Right renal cortex interstitium (tissue), 3 donors: ENCODE measurements at regions not wholly inside any gene's neighbourhood (a gene's known extent, or its start where the extent isn't known, plus 50 kb on each side); places are given as distances from the start of the nearest gene placed in this dataset.
"Not testable (repeated sequence)": the region's sequence is repeated elsewhere in the genome, so short reads cannot be mapped to it uniquely, and the experiment has no call there.

Source experiments
- DNase-seq, 3 donors: peaks; one replicate each; pipeline ENCODE4 v3.0.0-alpha.2; 2013; ENCODE audit warnings: low read depth in 3 of 3, low spot score in 2 of 3

GRCh38 chr6:158920311-158920905, 79.6 kb downstream of the RSPH3 start:
- no peak for DNase-seq

- DNase-seq, result no peak
These were observed 80.1 kb downstream of the RSPH3 start for GRCh38 chr6:158919865-158920264.

DNA sequence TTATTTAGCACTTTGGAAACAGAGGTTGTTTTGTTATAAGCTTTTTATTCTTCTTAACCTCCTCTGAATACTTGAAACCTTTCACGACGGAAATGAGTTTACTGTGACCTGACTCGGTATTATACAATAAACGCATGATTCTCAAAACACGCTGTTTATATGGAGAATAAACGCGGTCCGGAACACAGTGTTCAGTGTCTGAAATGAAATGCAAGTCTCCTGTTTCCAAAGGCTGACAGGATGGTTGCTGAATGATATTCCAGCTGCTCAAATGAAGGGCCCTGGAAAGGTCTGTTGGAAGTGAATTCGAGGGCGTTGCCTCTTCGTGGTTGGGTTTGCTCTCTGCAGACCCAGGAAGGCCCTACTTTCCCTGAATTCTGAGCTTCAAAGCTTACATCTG, 83.4 kb downstream of the RSPH3 start:
- DNase-seq, result no peak

- DNase-seq, result no peak
These were observed 85.1 kb downstream of the RSPH3 start for GRCh38 chr6:158914923-158915322.

GRCh38 chr6:158913580-158913979, 86.4 kb downstream of the RSPH3 start:
- no peak for DNase-seq

DNA sequence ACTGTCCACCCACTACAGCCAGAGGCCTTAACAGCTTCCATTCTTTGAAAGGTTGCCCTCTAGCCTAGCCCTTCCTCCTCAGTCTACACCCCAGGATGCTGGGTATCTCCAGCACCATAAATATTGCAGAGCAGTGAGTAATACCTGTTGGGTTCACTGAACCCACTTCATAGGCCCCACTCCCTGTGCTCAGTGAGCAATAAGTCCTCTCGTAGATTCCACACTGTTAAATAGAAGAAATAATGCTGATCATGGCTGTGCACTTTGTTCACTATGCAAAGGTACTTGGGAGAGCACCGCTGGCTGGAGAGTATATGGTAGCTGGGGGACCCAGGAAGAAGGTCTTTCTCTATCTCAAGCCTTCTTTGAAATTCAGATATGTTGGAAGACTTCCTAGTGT, 87.3 kb downstream of the RSPH3 start:
- DNase-seq, result no peak

- DNase-seq, result no peak
These were observed 88.1 kb downstream of the RSPH3 start for GRCh38 chr6:158911746-158912480.

DNA sequence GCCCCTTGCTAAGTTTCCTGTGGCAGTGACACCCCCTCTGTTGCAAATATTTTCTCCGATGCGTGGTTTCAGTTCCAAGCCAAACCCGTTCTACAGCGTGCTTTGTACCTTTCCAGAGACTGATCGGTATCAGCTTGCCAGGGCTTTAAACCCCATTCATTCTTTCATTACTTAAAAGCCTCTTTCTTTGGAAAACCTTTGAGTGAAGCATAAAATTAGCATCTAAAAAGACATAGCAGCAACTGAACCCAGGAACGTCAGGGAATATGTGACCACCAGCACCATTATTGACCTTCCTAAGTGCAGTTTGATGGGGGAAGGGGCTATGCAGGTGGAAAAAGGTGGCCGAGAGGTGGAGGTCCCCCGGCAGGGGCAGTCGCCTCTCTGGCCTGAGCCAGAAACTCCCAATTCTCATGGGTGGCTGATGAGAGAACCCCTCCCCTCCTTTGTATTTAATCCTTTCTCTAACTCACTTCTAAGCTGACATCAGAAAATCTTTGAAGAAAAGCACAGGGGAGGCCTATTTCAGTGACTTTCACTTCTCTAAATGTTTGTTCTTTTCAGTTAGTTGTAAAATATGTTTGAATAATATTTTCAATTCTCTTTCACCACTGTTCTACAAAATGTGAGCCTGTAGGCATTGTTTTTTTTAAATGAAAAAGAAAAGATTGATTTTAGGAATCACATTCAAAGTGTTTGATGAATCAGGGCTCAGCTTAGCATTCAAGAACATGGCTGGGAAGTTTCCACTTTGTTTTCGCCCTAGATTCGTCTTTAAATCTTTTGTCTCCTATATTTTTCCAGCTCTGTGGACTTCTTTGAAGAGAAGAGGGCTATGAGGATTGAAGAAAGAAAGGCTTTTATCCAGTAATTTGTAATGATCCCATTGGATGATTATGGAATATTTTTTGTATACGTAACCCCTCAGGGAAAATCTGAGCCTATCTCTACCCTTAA, 89.2 kb downstream of the RSPH3 start:
- no peak for DNase-seq

DNA sequence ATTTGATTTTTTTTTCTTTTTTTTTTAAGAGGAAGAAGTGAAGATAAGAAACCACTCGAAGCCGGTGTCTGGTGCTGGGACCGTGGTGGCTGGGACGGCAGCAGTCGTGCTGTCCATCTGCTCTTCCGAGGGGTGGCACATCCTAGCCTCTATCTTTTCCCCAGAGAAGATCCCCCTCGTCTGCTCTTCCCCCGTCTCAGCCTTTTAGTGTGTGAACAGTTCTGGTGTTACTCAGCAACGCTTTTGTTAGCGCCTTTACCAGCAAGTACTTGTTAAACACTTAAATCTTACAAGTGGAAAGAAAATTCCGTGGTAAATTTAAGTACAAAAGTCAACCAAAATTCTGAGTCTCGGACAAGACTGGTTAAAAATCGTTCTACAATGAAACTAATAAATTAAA, 90.1 kb downstream of the RSPH3 start:
- no peak for DNase-seq

DNA sequence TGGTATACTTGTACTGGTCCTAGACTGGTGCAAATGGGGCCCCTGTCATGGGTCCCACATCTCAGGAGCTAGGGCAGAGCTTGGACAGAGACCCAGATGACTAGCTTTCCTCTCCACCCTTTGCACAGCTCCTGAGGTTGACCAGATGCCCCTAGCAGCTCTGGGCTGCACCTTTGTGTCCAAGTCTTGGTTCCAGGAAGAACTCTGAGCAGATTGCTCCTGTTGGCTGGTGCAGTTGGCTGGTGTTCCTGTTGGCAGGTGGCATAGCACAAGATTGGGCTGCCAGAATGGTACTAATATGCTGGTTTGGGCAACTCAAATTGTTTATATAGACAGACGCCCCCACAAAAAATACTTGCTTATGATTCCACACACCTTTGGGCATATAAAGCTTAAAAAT, 89.4 kb upstream of the EZR start:
- no peak for DNase-seq

GRCh38 chr6:158907931-158908330, 88.8 kb upstream of the EZR start:
- DNase-seq, result no peak

GRCh38 chr6:158906926-158907325, 87.8 kb upstream of the EZR start:
- DNase-seq, result no peak

DNA sequence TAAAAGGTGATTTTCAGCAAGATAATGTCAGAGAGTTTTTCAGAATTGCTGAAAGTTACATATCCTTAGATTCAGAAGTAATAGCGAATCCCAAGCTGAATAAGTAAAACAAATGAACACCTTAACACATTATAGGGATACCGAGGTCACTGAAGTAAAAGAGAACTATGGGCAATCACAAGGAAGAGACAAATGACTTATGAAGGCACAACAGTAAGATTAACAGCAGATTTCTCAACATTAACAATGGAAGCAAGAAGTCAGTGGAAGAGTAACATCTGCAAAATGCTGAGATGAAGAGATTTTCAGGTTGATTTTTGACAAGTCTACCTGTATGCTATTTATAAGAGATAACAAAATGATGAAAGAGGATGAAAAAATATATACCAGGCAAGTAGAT, 86.1 kb upstream of the EZR start:
- no peak for DNase-seq

- DNase-seq, result no peak
These were observed 84.6 kb upstream of the EZR start for GRCh38 chr6:158903801-158904200.

DNA sequence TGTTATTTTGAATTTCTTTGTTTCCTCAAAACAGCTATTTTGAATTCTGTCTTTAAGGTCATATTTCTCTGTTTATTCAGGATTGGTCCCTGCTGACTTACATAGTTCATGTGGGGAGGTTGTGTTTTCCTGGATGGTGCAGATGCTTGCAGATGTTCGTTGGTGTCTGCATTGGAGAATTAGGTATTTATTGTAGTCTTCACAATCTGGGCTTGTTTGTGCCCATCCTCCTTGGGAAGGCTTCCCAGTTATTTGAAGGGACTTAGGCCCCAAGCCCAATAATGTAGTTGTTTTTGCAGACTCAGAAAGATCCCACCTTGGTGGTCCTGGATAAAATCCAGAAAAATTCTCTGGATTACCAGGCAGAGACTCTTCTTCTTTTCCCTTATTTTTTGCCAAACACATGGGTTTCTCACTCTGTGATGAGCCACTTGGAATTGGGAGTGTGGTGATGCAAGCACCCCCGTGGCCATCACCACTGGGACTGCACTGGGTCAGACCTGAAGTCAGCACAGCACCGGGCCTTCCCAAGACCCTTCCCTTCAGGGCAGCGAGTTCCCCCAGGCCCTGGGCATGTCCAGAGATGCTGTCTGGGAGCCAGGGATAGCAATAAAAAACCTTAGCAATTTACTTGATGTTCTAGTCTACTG, 81.6 kb upstream of the EZR start:
- DNase-seq, result no peak

GRCh38 chr6:158897236-158897635, 78.1 kb upstream of the EZR start:
- no peak for DNase-seq

- no peak for DNase-seq
These were observed 76.5 kb upstream of the EZR start for GRCh38 chr6:158895661-158896060.

DNA sequence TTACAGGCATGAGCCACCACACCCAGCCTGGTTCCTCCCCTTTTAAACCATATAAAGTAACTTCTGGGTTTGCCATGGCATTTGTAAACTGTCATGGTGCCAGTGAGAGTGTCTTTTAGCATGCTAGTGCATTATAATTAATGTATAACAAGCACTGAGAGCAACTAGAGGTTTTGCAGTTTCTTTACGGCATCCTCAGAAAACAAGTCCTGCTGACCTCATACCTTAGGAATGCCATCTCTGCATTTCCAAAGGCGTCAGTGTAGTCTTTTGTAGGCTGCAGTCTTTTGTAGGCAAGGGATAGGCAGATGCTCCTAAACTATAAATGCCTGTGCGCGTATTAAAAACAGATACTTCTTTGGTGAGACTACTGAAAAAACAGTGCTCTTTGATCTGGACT, 75.0 kb upstream of the EZR start:
- DNase-seq, result no peak

GRCh38 chr6:158892266-158892665, 73.1 kb upstream of the EZR start:
- DNase-seq, result no peak

GRCh38 chr6:158891560-158891959, 72.4 kb upstream of the EZR start:
- not testable (repeated sequence) for DNase-seq

DNA sequence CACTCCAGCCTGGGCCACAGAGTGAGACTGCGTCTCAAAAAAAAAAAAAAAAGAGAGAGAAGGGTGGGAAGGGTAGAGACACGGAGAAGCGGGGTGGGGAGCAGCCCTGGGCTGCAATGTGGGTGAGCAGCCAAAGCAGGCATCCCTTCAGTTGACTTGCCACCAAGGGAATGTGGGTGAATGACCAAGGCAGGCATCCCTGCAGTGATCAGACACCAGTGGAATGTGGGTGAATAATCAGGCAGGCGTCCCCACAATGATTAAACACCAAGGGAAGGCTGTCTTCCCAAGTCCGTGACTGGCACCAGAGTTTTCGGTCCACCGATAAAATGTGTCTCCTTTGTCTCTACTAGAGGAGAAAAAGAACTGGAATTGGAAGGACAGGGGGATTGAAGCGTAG, 69.0 kb upstream of the EZR start:
- not testable (repeated sequence) for DNase-seq
